GM19035 (cell line): ENCODE measurements at regions not wholly inside any gene's neighbourhood (a gene's known extent, or its start where the extent isn't known, plus 50 kb on each side); places are given as distances from the start of the nearest gene placed in this dataset.

Source experiments
- ATAC-seq: cut with Tn5 transposase; IDR thresholded peaks from one replicate; pipeline ENCODE4 v1.9.1; 2021; ENCODE audit not compliant: unreplicated experiment

DNA sequence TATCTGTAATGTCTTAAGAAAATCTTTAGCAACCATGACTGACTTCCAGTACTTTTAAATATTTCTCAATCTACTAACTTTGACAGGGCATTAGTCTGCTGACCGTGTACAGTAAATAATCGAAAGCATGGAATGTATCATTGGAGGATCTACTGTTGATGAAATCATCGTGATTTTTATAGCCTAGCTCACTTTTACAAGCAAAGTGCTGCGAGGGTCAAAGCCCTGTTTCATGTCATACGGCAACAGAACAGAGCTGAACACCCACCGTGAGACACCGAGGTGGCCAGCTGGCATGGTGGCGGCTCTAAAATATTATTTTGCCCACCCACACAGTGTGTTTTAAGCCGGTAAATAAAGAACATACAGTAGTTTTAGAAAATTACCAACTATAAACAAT is 679.3 kb downstream of the FAT4 start:
- no peak for ATAC-seq

DNA sequence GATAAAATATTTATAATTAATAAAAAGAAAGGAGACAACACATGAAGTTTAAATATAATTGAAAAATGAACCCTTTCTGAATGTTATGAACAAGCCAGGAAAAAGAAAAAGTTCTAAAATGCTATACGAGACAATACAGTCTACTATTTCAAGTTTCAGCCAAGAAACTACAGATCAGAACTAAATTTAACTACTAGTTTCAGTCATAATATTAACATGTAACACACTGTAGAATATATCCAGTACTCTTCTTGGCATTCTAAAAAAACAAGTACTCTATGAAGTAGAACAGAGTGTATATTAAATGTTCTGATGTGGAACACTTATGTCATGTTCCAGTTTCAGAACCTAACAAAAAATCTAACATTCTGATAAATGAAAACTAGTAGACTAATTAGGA is 679.7 kb downstream of the FAT4 start:
- ATAC-seq = no peak

DNA sequence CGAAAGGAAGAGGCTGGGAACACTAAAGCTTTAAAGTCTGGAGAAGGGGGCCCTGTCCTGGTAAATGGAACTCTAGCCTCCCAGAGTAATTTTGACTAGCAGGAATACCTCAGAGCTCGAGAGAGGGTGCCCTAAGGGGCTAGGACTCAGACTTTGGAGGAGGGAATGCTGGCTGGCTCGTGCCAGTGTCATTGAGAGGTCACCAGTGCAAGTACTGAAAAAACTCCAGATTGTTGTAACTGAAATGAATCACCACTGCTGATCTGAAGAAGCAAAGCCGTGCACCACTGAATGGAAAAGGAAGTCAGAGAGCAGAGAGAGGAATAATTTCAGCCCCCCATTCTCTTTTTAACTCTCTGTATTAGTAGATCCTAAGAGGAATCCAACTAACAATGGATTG is 690.2 kb downstream of the FAT4 start:
- no peak for ATAC-seq

DNA sequence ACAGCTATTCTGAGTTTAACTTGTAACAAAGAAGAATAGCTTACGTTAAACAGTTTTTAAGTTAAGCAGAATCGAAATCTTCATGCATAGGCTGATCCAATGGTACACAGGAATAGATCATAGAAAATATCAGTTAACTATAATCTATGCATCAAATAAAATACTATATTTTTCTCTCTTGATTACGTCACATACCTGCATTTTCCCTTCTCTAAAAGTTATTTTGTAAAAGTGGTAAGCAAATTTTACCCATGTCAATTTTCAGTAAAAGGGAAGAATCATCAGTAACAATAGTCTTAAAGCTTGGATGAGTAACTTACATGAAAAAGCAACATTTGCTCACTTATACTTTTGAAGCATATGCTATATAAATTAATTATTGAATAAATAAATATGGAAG is 692.4 kb downstream of the FAT4 start:
- ATAC-seq = no peak

DNA sequence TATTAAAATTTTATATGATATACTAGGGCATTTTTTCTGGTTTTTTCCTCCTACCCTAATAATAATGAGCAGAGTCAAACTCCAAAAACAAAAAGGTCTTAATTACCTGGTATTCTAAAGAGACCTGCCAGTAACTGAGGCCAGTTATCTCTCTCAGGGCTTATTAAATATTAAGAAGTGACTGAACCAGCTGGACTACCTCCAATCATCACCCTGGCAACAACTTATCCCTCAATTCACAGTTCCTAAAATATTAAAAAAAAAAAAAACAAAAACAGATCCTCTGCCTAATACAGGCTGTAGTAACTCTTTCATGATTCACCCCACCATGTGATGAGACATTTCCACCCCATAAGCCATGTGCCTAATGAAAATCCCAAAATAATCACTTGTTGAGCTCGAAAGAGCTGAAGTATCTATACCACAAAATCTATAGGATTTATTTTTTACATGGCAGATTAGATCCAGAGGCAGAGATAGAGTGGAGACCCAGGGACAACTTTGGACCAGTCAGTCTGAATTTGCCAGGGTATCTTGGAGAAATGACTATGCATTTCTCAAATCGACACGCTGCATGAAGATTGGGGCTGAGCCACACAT is 698.0 kb downstream of the FAT4 start:
- no peak for ATAC-seq

DNA sequence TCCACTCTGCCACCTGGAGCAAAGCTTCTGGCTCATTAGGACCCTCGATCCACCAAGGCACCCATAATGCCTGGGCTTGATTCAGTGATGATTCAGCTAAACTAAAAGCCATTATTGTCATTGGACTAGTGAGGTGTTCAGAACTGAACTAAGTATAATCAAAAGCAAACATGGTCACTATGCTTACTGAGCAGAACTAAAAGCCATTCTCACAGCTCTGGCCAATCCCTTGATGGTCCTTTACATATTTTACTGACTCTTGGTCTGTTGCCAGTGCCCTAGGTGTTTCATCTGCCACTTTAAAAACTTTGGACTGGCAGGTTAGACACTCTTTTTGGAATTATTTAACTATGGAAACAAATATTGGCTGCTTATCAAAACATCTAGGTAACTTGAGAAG is 703.5 kb downstream of the FAT4 start:
- no peak for ATAC-seq

DNA sequence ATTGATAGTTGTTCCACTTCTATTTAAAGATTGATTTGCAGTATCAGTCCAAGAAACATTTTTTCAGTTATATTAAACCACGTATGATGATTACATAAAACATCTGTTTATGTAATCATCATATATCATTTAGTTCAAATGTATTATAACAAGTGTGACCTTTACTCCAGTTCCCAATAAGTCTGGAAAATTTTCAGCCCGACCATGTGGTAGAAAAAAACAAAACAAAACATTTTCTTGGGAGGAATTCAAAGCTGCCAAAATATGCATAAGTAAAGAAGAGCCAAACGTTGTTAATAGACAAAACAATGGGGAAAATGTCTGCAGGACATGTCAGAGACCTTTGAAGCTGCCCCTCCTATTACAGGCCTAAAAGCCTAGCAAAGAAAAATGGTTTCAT is 709.1 kb downstream of the FAT4 start:
- ATAC-seq = no peak

DNA sequence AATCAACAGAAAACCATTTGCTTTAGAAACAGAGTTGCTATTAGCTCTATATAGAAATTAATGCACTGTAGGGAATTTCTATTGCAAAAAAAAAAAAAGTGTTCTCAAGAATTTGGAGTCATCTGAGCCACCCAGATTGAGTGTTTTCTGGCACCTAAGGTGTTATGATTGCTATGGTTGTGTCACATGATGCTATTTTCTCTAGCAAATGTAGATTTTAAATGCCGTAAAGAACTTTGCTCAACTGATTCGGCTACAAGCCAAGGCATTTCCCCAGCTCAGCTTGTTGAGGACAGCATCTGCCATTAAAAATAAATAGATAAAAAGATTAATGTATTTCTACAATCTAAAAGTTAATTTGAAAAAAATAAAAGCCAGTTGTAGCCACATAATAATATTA is 712.8 kb downstream of the FAT4 start:
- ATAC-seq = no peak

DNA sequence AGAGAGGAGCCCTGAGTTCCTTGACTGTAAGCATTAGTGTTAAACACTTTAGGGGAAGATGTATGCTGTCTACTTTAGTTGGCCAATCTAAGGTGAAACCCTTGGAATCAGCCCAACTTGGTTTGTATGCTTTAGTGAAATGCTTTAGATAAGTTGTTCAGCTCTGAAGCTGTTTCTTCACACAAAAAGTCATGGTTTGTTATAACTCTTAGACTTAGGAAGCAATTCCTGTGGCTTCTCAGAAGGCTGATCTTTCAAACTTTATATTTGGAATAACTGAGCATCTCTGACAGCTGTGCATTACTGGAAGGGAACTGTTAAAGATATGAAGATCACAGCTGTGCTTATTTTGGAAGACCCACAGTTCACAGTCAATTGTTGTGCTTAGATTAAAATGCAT is 714.1 kb downstream of the FAT4 start:
- no peak for ATAC-seq

DNA sequence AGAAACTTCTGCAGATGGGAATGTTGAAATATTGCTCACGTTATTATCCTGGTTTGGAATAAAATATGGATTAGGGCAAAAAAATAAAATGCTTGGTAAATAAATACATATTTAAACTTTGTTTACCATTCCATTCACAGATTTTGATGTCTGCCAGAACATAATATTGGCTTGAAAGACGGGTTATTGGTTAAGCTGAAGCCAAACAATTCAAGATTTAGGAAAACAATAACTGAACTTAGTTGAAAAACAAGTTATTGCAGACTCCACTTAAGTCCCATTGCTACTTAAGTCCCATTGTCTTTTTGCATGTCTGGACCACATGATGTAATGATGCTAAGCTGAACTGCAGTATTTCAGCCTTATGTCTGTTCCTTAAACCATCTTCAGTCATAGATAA is 722.5 kb downstream of the FAT4 start:
- ATAC-seq = no peak

DNA sequence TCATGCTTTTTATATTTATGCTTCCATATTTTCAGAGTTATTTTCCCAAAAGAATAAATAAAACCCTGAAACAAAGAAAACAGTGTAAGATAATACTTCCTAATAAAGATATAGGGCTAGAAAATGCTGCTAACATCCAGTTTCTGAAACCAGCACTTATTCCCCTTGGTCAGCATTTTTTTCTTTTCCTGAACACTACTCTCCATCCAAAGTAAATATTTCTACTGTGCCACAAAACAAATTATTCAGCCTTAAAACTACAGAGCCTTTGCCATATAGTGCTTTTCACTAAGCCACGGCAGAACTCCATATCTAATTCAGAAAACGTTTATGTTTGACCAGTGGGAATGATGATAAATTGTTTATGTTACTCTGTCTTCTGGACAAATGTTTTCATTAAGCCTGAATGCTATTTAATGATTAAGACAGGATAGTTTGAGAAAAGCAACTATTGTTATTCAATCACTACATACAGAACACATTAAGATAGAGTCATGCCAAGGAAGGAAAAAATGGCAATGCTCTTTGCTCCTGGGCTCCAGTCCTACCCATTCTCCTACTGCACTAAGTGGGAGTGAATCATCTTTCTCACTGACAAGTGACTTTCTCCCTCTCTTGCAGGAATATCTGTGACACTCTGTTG is 723.9 kb downstream of the FAT4 start:
- no peak for ATAC-seq

DNA sequence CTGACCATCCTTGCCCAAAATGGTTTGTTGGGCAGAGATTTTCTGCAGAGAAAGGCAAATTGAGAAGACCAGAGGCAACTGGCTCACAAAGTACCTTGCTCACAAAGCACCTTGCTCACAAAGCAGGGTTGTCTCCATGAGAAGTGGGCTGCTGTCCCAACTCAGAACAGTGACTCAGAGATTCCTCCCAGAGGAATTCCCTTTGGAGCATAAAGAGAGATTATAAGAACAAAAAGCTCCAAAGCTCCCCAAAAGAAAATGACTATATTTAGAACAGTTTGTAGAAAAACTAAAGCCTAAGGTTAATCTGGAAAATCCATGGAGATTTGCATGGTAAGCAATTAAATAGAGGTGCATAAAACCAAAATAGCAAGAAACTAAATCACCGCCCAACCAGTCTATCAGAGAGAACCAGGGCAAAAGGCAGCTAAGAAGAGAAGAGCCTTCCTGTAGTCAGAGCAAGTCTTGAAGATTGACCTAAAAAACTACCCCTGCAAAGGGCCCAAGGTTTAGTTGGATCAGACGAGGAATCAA is 731.4 kb downstream of the FAT4 start:
- ATAC-seq = no peak

DNA sequence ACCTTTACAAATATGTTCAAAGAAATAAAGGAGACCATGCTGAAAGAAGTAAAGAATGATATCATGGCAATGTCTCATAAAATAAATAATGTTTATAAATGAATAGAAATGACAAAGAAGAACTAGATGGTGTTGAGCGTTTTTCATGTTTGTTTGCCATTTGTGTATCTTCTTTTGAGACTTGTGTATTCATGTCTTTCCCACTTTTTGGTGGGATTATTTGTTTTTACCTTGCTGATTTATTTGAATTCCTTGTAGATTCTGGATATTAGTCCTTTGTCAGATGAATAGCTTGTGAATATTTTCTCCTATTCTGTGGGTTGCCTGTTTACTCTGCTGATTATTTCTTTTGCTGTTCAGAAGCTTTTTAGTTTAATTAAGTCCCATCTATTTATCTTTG is 732.4 kb downstream of the FAT4 start:
- no peak for ATAC-seq

DNA sequence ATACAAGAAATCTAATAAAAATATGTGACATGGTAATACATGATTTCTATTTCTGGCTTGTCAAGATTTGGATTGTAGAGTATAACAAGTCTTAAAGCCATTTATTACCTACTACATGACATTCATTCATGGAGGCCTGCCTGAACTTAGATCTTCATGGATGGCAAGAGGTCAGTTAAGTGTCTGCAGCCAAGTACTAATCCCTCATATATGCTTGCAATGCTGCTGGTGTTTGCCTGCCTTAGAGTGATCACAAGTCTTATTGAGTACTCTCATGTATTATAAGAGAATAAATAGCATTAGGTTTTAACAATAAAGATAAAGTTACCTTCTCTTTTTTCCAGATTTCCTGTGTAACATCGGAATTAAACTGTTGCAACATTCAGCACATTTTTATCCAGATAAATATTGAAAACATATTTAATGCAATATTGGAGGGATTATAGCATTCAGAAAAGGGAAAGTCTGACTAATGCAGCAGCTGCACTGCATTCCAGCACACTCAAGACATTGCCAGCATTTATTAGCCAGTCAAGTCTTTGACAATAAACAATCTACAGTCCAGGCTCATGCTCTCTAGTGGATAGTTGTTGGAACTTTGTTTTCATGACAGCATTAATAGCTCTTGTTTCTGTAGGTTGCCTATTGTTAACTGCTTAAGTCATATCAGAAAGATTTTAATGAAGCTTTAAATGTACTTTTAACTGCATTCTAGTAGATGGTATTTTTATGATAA is 737.1 kb downstream of the FAT4 start:
- no peak for ATAC-seq

DNA sequence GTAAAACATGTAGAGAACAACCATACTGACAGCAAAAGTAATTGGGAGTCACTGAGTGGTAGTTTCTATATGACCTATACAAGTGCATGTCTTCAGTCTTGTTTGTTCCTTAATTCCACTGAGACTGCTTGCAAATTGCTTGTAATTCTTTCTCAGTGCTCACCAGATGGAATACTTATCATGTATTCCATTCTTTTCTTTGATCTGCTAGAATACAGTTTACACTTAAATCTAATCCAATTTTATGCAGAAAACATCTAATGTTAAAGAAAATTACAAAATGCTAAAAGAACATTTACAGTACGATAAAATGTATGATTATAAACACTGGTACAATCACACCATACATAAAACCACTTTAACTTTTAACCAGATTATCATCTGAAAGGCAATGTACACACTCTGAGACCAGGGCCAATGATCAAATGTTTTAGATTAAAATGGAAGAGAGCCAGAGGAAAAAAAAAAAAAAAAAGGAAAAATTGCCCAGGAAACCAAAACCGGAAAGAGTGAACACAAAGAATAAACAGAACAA is 741.4 kb downstream of the FAT4 start:
- no peak for ATAC-seq

DNA sequence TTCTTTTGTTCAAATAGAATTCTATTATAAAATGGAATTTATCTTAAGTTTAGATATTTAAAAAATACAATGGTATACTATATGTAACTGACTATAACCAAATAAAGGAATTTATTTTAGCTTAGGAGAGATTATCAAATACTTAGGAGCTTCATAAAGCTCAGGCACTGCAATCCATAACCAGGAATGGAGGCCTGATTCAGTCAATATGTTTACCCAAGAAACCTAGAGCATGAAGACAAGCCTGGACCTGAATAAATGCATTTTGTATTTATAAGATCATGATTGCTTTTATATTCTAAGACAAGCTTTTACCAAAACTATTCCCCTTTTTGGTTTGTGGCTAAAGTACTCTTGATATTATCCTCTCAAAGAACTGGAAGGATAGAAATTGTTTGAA is 742.6 kb downstream of the FAT4 start:
- no peak for ATAC-seq

DNA sequence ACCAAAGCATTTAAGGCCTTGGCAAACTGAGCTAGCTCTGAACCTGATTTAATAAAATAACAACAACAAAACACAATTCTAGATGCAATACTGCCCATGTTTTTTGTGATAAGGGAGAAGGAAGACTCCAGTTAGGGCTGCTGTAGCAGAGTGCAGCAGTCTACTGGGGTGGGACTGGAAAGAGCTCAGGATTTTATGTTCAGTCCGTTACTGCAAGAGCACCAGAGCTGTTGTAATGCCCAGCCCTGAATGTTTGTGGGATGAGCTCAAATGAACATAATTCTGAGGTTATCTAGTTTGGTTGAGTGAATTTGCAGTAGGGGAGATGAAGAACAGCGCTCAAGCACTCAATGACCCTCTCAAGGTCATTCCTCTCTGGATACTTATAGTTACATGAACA is 743.8 kb downstream of the FAT4 start:
- no peak for ATAC-seq

DNA sequence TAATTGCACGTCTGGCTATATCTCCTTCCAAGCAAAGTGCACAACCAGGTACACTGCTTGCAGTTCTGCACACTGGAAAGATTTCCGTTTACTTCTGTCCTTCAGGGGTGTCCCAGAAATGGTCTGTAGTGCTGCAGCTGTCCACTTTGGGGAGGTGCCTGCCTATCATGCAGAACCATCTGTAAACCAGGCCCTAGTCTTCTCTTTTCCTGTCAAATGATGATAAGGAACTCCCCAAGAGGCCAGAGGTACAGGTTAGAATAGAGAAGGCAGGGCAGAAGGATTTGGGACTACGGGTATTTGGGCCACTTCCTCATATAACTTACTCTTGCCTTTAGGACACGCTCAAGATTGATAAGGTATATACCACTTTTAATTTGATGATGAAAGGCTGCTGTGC is 746.9 kb downstream of the FAT4 start:
- no peak for ATAC-seq

DNA sequence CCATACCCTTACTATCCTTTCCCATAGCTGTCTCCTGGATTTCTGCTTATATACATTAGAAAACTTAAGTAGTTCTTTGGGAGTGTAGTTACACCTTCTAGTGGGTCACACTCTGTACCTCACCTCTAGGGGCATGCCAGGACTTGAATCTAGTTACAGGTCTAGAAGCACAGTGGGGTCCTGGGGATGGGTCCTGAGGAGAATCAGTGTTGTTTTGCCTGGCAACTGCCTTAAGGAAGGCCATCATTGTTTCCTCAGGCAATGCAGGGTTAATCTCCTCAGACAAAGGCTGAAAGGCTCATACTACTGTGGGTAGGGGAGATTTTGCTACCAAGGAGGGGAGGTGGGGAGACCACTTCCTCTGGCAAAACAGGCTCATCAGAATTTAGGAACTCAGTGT is 750.3 kb downstream of the FAT4 start:
- no peak for ATAC-seq

DNA sequence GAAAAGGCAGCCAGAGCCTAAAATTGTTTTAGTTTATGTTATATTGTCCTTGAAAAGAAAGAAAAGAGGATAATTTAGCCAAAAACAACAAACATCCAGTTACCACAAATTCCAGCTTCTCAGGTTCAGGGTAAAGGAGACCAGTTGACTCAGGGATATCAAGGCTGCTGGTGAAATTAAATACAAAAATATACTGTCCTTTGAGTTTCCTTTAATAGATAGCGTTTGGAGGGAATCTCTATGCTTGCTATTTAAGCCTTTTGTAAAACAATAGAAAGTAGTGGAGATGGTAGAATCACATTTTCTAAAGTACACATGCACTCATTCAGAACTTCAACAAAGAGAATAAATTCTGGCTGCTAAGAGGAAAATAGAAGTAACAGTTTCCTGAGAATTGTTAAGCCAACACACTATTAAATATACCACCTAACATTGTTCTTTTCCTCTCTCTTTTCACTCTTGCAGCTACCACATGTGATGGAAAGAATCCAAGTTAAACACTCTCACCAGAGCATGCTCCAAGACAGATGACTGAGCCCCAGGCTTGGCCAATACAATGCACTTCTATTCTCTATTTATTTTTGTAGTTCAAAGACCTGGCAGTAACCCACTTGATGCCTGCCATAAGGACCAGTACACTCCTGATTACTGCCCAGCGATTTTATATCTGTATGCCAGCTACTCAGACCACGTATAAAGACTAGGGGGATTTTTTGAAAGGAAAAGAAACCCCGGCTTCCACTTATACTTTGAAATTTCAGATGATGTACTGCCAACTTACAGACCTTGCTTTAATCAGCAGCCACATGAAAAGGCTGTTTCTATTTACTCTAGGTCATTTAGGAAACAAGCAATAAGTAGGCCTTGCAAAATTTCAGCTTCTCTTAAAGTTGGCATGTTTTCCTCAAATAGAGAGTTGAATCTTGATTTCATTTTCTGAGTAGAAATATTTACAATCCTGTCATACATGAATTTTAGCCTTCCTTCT is 756.9 kb downstream of the FAT4 start:
- no peak for ATAC-seq

DNA sequence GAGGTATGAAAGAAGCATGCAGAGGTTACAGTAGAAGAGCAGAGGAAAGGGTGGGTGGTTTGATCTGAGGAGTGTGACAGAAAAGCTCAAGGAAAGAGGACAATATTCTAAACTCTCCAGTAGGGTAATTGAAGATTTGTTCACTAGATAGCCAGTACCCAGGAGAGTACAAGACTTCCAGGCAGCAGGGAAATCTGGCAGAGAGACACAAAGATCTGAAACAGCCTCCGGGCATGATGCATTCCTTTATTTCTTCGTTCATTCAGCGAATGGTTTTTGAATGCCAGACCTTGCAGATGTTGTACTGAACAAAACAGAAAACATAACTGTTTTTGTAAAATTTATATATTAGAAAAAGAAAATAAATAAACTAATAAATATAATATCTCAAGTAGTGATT is 766.6 kb downstream of the FAT4 start:
- no peak for ATAC-seq
